WERI-Rb-1 (cell line): ENCODE measurements at regions not wholly inside any gene's neighbourhood (a gene's known extent, or its start where the extent isn't known, plus 50 kb on each side); places are given as distances from the start of the nearest gene placed in this dataset.

Experiments
- DNase-seq: peaks from one replicate; pipeline ENCODE4 v3.0.0-alpha.2; 2020
- H3K27ac ChIP-seq: fragments of 250-450 bp; sonication (Bioruptor Pico); 2 replicates; pipeline ENCODE4 v1.5.1; 2020; ENCODE audit warnings: mild to moderate bottlenecking, moderate library complexity
- H3K27me3 ChIP-seq: fragments of 250-450 bp; sonication (Bioruptor Pico); 2 replicates; pipeline ENCODE4 v1.5.1; 2021; ENCODE audit warnings: mild to moderate bottlenecking, low read depth, moderate library complexity; ENCODE audit not compliant: insufficient read depth, severe bottlenecking
- H3K36me3 ChIP-seq: fragments of 250-450 bp; sonication (Bioruptor Pico); 2 replicates; pipeline ENCODE4 v1.5.1; 2020; ENCODE audit warnings: mild to moderate bottlenecking, moderate library complexity
- H3K4me3 ChIP-seq: 2 replicates; pipeline ENCODE4 v1.5.1; 2011; ENCODE audit warnings: low read depth, mild to moderate bottlenecking, control low read depth, low read length
- H3K9me3 ChIP-seq: fragments of 250-450 bp; sonication (Bioruptor Pico); 2 replicates; pipeline ENCODE4 v1.5.1; 2021; ENCODE audit warnings: mild to moderate bottlenecking, moderate library complexity; ENCODE audit not compliant: severe bottlenecking
- TF ChIP-seq, protein P1 (sequence below): IDR thresholded peaks from 2 replicates; pipeline ENCODE4 v1.5.1; 2011; ENCODE audit warnings: low read depth, mild to moderate bottlenecking, control low read depth, inconsistent platforms, low read length

DNA sequence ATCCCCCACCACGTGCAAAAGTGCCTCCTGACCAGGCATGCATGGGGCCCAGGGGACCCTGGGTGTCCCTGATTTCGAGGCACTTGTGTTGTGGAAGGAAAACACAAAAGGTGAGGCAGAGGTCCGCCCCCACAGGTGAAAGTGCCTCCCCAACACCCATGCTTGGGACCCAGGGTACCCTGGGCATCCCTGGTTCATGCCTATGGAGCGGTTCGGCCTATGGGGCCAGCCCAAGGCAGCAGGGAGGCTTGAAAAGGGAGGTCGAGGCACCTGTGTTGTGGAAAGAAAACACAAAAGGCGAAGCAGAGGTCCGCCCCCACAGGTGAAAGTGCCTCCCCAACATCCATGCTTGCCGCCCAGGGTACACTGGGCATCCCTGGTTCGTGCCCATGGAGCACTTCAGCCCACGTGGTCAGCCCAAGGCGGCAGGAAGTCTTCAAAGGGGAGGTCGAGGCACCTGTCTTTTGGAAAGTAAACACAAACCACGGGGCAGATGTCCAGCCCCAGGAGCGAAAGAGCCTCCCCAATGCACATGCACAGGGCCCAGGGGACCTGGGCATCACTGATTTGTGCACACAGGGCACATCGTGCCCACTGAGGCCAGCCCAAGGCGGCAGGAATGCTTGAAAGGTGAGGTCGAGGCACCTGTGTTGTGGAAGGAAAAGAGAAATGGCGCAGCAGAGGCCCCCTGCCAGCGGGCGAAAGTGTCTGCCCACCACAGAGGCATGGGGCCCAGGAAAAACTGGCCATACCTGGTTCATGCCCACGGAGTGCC is 375.5 kb downstream of the ALG10 start:
- Histone ChIP-seq H3K27ac (no peak overlapping the region), H3K27me3 (peaks cover 90% of the 10 kb centered on the region), H3K9me3 (no peaks in the 10 kb centered on the region), H3K36me3 (no peaks in the 10 kb centered on the region), H3K4me3 (no peak overlapping the region)
- TF ChIP-seq, protein P1, sequence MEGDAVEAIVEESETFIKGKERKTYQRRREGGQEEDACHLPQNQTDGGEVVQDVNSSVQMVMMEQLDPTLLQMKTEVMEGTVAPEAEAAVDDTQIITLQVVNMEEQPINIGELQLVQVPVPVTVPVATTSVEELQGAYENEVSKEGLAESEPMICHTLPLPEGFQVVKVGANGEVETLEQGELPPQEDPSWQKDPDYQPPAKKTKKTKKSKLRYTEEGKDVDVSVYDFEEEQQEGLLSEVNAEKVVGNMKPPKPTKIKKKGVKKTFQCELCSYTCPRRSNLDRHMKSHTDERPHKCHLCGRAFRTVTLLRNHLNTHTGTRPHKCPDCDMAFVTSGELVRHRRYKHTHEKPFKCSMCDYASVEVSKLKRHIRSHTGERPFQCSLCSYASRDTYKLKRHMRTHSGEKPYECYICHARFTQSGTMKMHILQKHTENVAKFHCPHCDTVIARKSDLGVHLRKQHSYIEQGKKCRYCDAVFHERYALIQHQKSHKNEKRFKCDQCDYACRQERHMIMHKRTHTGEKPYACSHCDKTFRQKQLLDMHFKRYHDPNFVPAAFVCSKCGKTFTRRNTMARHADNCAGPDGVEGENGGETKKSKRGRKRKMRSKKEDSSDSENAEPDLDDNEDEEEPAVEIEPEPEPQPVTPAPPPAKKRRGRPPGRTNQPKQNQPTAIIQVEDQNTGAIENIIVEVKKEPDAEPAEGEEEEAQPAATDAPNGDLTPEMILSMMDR: no peak
- DNase-seq: no peak

DNA sequence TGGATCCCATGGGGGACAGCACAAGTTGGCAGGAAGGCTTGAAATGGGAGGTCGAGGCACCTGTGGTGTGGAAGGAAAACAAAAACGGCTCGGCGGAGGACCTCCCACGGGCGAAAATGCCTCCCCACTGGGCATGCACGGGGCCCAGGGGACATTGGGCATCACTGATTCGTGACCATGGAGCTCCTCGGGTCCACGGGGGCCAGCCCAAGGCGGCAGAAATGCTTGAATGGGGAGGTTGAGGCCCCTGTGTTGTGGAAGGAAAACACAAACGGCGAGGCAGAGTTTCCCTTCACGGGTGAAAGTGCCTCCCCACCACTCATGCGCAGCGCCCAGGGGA is 376.0 kb downstream of the ALG10 start:
- TF ChIP-seq, protein P1: no peak

DNA sequence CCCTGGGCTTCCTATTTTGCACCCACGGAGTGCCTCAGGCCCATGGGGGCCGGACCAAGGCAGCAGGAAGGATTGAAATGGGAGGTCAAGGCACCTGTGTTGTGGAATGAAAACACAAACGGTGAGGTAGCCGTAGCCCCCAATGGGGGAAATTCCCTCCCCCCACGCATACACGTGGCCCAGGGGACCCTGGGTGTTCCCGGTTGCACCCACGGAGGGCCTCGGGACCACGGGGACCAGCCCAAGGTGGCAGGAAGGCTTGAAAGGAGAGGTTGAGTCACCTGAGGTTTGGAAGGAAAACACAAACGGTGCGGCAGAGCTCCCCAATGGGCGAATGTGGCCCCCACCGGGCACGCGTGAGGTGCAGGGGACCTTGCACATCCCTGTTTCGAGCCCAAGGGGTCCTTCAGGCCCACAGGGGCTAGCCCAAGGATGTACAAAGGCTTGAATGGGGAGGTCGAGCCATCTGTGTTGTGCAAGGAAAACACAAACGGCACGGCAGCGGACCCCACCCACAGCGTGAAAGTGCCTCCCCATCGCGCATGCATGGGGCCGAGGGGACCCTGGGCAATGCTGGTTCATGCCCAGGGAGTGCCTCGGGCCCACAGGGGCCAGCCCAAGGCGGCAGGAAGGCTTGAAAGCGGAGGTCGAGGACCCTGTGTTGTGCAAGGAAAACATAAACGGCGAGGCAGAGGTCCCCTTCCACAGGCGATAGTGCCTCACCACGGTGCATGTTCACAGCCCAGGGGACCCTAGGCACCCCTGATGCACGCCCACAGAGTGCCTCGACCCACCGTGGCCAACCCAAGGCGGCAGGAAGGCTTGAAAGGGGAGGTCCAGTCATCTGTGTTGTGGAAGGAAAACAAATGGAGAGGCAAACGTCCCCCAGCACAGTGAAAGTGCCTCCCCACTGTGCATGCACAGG is 376.7 kb downstream of the ALG10 start:
- TF ChIP-seq, protein P1: no peak
- Histone ChIP-seq H3K27me3 (peaks cover 90% of the 10 kb centered on the region), H3K36me3 (no peaks in the 10 kb centered on the region), H3K27ac (no peak overlapping the region), H3K4me3 (no peak overlapping the region), H3K9me3 (no peaks in the 10 kb centered on the region)
- no peak for DNase-seq

More for the DNA sequence above, 376.0 kb downstream of the ALG10 start:
- Histone ChIP-seq H3K4me3 (no peak overlapping the region), H3K9me3 (no peaks in the 10 kb centered on the region), H3K36me3 (no peaks in the 10 kb centered on the region), H3K27ac (no peak overlapping the region), H3K27me3 (peaks cover 90% of the 10 kb centered on the region)
- peak; percentile 1 for DNase-seq

DNA sequence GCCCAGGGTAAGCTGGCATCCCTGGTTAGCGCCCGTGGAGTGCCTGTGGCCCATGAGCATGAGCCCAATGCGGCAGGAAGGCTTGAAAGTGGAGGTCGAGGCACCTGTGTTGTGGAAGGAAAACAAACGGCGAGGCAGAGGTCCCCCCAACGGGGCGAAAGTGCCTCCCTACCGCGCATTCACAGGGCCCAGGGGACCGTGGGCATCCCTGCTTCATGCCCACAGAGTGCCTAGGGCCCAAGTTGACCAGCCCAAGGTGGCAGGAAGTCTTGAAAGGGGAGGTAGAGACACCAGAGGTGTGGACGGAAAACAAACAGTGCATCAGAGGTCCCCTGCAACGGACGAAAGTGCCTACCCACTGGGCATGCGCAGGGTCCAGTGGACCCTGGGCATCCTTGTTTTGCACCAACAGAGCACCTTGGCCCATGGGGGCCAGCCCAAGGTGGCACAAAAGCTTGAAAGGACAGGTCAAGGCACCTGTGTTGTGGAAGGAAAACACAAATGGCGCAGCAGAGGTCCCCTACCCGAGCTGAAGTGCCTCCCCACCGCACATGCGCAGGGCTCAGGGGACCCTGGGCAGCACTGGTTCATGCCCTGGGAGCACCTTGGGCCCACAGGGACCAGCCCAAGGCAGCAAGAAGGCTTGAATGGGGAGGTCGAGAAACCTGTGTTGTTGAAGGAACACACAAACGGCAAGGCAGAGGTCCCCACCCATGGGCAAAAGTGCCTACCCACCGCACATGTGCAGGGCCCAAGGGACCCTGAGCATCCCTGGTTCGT is 377.5 kb downstream of the ALG10 start:
- H3K4me3 ChIP-seq: no peak overlapping the region
- peaks cover 90% of the 10 kb centered on the region for H3K27me3 ChIP-seq
- H3K36me3 ChIP-seq: no peaks in the 10 kb centered on the region
- peak; percentile 3 for DNase-seq
- no peaks in the 10 kb centered on the region for H3K9me3 ChIP-seq
- no peak overlapping the region for H3K27ac ChIP-seq
- TF ChIP-seq, protein P1: no peak

DNA sequence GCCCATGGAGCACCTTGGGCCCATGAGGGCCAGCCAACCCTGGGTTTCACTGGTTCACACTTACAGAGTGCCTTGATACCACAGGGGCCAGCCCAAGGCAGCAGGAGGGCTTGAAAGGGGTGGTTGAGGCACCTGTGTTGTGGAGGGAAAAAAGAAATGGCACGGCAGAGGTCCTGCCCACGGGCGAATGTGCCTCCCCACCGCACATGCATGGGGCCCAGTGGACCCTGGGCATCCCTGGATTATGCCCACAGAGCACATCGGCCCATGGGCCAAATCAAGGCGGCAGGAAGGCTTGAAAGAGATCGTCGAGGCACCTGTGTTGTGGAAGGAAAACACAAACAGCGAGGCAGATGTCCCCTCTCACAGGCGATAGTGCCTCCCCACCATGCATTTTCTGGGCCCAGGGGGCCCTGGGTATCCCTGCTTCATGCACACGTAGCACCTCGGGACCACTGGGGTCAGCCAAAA is 378.1 kb downstream of the ALG10 start:
- Histone ChIP-seq H3K4me3 (no peak overlapping the region), H3K36me3 (no peaks in the 10 kb centered on the region), H3K27me3 (peaks cover 88% of the 10 kb centered on the region), H3K27ac (no peak overlapping the region), H3K9me3 (no peaks in the 10 kb centered on the region)
- no peak for DNase-seq
- TF ChIP-seq, protein P1: no peak
